ENCODE measurements at regions not wholly inside any gene's neighbourhood (a gene's known extent, or its start where the extent isn't known, plus 50 kb on each side); places are given as distances from the start of the nearest gene placed in this dataset.

GRCh38 chr16:66135838-66136237 is 230.7 kb upstream of the CDH5 start:
- H3K36me3 ChIP-seq (ENCODE audit: control insufficient read depth, low read length), result no peaks in the 10 kb centered on the region
- H3K79me2 ChIP-seq (ENCODE audit: control insufficient read depth, low read length), result no peaks in the 10 kb centered on the region
- H3K4me3 ChIP-seq (ENCODE audit: low read length), result no peak overlapping the region
- H3K4me1 ChIP-seq (ENCODE audit: control insufficient read depth, low read length), result no peaks in the 10 kb centered on the region
- H3K4me2 ChIP-seq (ENCODE audit: low read length), result no peak overlapping the region
- H3K9me3 ChIP-seq (ENCODE audit: control insufficient read depth, insufficient read depth, low read length), result no peaks in the 10 kb centered on the region
- no peak for TF ChIP-seq EZH2phosphoT487 (IDR thresholded peaks at IDR 0.05; ENCODE audit: borderline replicate concordance, low read length)
- TF ChIP-seq, protein P1, sequence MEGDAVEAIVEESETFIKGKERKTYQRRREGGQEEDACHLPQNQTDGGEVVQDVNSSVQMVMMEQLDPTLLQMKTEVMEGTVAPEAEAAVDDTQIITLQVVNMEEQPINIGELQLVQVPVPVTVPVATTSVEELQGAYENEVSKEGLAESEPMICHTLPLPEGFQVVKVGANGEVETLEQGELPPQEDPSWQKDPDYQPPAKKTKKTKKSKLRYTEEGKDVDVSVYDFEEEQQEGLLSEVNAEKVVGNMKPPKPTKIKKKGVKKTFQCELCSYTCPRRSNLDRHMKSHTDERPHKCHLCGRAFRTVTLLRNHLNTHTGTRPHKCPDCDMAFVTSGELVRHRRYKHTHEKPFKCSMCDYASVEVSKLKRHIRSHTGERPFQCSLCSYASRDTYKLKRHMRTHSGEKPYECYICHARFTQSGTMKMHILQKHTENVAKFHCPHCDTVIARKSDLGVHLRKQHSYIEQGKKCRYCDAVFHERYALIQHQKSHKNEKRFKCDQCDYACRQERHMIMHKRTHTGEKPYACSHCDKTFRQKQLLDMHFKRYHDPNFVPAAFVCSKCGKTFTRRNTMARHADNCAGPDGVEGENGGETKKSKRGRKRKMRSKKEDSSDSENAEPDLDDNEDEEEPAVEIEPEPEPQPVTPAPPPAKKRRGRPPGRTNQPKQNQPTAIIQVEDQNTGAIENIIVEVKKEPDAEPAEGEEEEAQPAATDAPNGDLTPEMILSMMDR (IDR thresholded peaks at IDR 0.05; ENCODE audit: low read depth, low read length, poor library complexity, severe bottlenecking), result no peak
- H3K27ac ChIP-seq (ENCODE audit: low read depth, low read length), result no peak overlapping the region
- no peaks in the 10 kb centered on the region for H3F3A ChIP-seq (ENCODE audit: control insufficient read depth, insufficient read depth)
- H3K9me2 ChIP-seq (replicated peaks; ENCODE audit: control insufficient read depth, low read length), result no peaks in the 10 kb centered on the region
- peaks cover 2% of the 10 kb centered on the region; the same call in 1 of the 2 replicates for H3K27me3 ChIP-seq (ENCODE audit: control insufficient read depth, low read length)
- no peaks in the 10 kb centered on the region for H4K20me1 ChIP-seq (ENCODE audit: control insufficient read depth, insufficient read depth, low read depth, low read length)

DNA sequence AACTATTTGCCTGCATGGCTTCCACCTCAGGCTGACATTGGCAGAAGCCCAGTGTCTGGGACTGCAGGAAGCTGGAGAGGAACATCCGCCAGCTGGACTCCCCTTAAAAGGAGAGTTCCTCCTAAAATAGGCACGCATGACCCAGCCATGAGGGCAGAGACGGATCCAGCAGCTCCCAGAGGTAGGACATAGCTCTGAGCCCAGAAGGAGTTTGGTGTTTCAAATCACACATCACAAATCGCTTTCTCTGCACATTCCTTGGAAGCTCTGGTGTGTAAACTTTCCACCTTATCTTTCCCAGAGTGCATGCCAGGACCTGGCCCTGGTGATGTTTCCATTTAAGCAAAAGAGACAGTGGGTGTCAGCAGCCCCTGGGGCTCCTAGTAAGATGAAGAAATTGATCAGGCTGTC is 231.1 kb upstream of the CDH5 start:
- Histone ChIP-seq H3K9me3 (ENCODE audit: control insufficient read depth, insufficient read depth, low read length) (no peaks in the 10 kb centered on the region), H3K36me3 (ENCODE audit: control insufficient read depth, low read length) (no peaks in the 10 kb centered on the region), H3K27ac (ENCODE audit: low read depth, low read length) (no peak overlapping the region), H3K79me2 (ENCODE audit: control insufficient read depth, low read length) (no peaks in the 10 kb centered on the region), H3K9me2 (replicated peaks; ENCODE audit: control insufficient read depth, low read length) (no peaks in the 10 kb centered on the region), H3K4me2 (ENCODE audit: low read length) (no peak overlapping the region), H3F3A (ENCODE audit: control insufficient read depth, insufficient read depth) (no peaks in the 10 kb centered on the region), H3K4me3 (ENCODE audit: low read length) (no peak overlapping the region), H3K4me1 (ENCODE audit: control insufficient read depth, low read length) (no peaks in the 10 kb centered on the region), H4K20me1 (ENCODE audit: control insufficient read depth, insufficient read depth, low read depth, low read length) (no peaks in the 10 kb centered on the region), H3K27me3 (ENCODE audit: control insufficient read depth, low read length) (peaks cover 2% of the 10 kb centered on the region; the same call in 1 of the 2 replicates)
- TF ChIP-seq, protein P1 (IDR thresholded peaks at IDR 0.05; ENCODE audit: low read depth, low read length, poor library complexity, severe bottlenecking), result no peak
- TF ChIP-seq EZH2phosphoT487 (IDR thresholded peaks at IDR 0.05; ENCODE audit: borderline replicate concordance, low read length), result no peak

GRCh38 chr16:66134875-66135274 is 231.6 kb upstream of the CDH5 start:
- Histone ChIP-seq H3K79me2 (ENCODE audit: control insufficient read depth, low read length) (no peaks in the 10 kb centered on the region), H3K27me3 (ENCODE audit: control insufficient read depth, low read length) (peaks cover 2% of the 10 kb centered on the region; the same call in 1 of the 2 replicates), H3K36me3 (ENCODE audit: control insufficient read depth, low read length) (no peaks in the 10 kb centered on the region), H4K20me1 (ENCODE audit: control insufficient read depth, insufficient read depth, low read depth, low read length) (no peaks in the 10 kb centered on the region), H3K9me2 (replicated peaks; ENCODE audit: control insufficient read depth, low read length) (no peaks in the 10 kb centered on the region), H3F3A (ENCODE audit: control insufficient read depth, insufficient read depth) (no peaks in the 10 kb centered on the region), H3K4me3 (ENCODE audit: low read length) (no peak overlapping the region), H3K4me1 (ENCODE audit: control insufficient read depth, low read length) (no peaks in the 10 kb centered on the region), H3K27ac (ENCODE audit: low read depth, low read length) (no peak overlapping the region), H3K9me3 (ENCODE audit: control insufficient read depth, insufficient read depth, low read length) (no peaks in the 10 kb centered on the region), H3K4me2 (ENCODE audit: low read length) (no peak overlapping the region)
- TF ChIP-seq, protein P1 (IDR thresholded peaks at IDR 0.05; ENCODE audit: low read depth, low read length, poor library complexity, severe bottlenecking), result no peak
- no peak for TF ChIP-seq EZH2phosphoT487 (IDR thresholded peaks at IDR 0.05; ENCODE audit: borderline replicate concordance, low read length)

Data from DOHH2 (cell line).